Left hindlimb (tissue), 1 donor: ENCODE measurements at regions not wholly inside any gene's neighbourhood (a gene's known extent, or its start where the extent isn't known, plus 50 kb on each side); places are given as distances from the start of the nearest gene placed in this dataset.

ENCODE experiments used
- DNase-seq: peaks from one replicate; pipeline ENCODE4 v3.0.0-alpha.2; 2018

DNA sequence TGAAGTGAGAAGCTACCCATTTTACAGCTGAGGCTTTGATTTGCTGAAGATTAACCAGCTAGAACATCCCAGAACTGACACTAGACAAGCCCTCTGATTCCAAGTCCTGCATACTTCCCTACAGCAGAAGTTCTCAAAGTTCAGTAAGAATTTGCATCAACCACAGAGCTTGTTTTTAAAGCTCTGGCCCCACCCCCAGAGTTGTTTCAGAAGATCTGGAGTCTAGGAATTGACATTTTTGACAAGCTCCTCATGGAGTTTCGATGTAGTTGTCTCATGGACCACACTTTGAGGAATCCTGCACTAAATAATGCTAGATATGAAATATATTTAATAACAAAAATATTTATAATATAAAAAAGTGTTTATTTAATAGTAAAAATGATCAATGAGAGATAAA, 120.3 kb upstream of the ADAMTS18 start:
- DNase-seq = no peak

DNA sequence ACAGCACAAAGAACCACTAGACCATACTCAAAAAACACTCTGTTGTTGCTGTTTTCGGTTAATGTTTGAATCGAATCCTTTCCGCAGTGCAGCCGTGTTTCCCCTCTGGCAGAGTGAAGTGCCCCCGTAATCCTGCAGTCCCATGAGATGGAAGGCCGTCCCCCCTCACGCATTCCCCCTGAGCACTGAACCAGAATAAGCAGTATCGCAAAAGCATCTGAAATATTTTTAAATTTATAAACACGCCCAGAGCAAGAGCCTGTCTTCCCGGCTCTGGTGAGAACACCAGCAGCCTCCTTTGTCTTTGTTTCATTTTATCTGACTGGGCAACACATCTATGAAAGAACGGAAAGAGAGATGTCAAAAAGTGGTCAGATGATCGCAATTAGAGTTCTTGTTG, 121.0 kb upstream of the ADAMTS18 start:
- no peak for DNase-seq

- DNase-seq = no peak
Measured at GRCh38 chr16:77556201-77556873, 121.5 kb upstream of the ADAMTS18 start.

GRCh38 chr16:77557385-77557784, 122.6 kb upstream of the ADAMTS18 start:
- no peak for DNase-seq

DNA sequence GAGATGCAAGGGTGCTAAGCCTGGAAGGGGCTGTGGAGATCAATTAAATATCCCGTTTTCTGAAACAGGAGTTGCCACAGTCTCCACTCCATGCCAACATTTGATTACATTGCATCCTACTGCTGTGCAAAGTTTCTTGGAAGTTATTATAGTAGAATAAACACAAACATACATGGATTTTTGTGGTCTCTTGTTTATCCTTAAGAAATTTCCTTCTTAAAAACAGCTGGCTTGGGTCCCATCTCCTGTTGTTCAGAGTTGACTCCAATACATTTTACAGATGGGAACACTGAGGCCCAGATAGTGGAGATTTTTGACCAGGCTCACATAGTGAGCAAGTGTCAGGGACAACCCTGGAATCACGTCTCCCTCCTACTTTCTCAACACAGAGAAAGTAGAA, 124.0 kb upstream of the ADAMTS18 start:
- no peak for DNase-seq

- no peak for DNase-seq
Measured at GRCh38 chr16:77562497-77562896, 127.7 kb upstream of the ADAMTS18 start.

- no peak for DNase-seq
Measured at GRCh38 chr16:77564791-77565390, 130.1 kb upstream of the ADAMTS18 start.

GRCh38 chr16:77569406-77569805, 134.6 kb upstream of the ADAMTS18 start:
- DNase-seq = no peak

DNA sequence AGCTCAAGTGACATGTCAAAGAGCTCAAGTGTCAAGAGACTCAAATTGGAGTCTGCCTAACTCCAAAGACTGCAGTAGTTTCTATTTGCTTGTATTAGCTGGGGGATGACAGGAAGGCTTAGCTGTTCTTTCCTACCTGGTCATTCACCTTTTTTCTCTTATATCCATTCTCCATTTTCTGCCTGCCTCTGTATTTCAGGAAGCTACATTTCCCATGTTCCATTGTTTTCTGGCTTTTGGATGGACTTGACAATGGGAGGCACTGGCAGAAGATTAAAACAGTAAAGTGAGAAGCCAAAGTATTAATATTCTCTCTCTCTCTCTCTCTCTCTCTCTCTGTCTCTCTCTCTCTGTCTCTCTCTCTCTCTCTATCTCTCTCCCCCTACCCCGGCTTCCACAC, 135.7 kb upstream of the ADAMTS18 start:
- no peak for DNase-seq

DNA sequence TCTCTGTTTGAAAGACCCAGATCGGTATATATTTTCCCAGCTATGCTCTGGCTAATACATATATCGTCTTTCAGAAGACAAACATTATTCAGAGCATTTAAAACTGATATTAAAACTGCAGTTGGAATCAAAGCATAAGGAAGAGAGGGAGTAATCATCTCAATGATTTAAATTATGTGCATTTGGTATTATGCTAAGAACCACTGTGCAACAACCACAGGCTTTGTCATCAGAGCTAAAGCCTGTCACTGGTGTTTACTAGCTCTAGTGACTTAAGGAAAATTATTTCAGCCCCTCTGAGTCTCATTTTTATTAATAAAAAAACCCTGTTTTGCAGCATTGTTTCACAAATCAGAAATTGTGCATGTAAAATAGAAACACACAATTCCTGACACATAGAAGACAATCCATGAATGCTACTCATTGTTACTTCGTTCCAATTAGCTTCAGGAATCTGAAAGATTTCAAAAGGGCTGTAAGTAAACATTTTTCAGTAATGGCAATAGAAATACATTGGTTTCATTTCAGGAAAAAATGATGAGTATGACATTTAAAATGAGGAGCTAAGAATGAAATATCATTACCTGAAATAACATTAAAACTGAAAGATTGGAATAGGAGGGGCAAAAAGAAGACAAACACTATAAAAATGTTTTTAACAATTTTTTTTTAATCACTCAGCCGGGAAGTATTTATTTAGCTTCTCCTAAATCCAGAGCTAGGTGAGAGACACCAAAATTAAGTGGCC, 136.5 kb upstream of the ADAMTS18 start:
- DNase-seq = no peak

DNA sequence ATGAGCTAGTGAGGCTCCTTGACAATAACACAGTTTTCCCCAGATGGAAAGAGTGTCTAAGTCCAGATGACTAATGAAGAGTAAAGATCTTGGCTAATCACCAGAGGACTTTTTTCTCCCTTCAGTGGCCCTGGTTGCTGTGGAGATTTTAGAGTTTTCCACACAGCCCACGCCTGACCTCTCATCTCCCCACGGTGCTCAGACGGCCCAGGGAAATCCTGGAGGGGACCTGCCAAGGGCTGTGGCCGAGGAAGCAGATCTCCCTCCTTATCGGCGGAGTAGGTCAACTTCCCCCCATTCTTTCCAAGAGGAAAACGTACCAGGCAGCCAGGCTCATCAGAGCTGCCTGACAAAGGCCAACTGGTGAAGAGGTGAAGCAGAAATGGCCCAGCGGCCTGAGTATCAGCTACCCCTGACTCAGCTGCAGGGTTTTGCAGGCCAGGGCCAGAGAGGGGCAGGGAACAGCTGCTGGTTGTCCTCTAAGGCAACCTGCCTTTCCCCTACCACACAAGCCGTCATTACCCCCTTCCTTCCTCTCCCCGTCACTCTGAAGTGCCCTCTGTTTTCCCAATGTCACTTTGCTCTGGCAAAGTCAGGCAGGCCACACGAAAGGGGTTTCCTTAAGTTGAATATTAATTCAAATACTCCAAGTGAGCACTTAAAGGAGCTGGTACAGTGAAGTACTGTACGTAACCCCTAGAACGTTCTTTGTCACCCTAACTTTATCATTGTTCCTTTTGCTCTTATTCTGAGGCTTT, 140.2 kb upstream of the ADAMTS18 start:
- DNase-seq = no peak

GRCh38 chr16:77579351-77579891, 142.9 kb upstream of the NUDT7 start:
- DNase-seq = no peak

GRCh38 chr16:77581706-77582105, 140.6 kb upstream of the NUDT7 start:
- no peak for DNase-seq

DNA sequence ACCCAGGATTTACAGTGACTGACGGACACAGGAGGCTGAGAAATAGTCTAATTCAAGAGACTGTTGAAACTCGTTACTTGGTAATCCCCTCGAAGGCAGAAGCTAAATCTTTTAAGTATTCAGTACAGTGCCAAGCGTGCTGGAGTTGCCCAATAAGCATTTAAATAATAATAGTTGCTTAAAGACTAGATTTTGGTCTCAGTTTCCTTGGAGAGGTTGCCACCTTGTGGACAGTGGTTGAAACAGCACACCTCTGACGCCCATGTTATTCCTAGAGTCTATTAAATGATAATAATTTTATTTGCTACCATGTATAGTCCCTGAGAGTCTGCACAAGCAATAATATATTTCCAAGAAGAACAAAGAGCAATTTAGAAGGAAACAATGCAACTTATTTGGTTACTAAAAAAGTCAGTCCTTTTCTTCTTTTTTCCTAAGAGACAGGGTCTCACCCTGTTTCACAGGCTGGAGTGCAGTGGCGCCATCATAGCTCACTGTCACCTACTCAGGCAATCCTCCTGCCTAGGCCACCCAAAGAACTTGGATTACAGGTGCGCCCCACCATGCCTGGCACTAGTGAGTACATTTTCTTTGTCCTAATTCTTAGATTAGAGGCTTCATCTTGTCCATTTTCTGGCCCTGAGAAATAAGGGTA, 138.0 kb upstream of the NUDT7 start:
- no peak for DNase-seq

GRCh38 chr16:77585379-77586251, 136.7 kb upstream of the NUDT7 start:
- DNase-seq = no peak

GRCh38 chr16:77588389-77588788, 133.9 kb upstream of the NUDT7 start:
- no peak for DNase-seq

- no peak for DNase-seq
Measured at GRCh38 chr16:77589071-77589765, 133.1 kb upstream of the NUDT7 start.

DNA sequence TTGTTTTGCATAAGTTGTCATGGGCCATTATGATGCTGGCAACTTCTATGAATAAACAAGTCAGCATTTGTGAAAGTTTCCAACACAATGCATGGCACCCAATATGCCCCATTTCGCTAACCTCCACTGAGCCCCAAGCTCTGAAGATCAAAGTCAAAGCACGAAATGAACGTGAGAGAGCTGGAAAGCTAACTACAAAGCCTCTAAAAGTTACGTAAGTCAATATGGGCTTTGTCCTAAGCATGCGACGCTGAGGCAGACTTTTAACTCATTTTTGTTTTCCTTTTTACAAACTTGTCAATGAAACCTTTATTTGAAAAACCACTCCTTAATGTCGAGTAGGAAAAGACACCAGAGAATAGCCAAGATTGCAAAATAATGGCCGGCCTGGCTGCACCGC, 131.6 kb upstream of the NUDT7 start:
- no peak for DNase-seq

DNA sequence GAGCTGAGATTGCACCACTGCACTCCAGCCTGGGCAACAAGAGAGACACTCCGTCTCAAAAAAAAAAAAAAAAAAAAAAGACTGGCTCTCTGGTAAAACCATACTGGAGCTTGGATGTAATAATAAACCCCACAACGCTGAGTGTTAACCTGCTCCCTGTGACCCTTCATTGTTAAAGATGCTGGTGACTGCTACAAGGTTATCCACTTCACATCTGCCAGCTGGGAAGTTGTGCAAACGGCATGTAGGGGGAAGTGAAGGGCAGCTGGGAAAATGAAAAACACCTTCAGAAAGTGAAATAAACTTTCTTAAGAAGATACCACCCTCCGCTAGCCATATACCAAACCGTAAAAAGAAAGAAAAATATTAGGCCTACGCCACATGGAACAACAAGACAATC, 131.0 kb upstream of the NUDT7 start:
- no peak for DNase-seq

DNA sequence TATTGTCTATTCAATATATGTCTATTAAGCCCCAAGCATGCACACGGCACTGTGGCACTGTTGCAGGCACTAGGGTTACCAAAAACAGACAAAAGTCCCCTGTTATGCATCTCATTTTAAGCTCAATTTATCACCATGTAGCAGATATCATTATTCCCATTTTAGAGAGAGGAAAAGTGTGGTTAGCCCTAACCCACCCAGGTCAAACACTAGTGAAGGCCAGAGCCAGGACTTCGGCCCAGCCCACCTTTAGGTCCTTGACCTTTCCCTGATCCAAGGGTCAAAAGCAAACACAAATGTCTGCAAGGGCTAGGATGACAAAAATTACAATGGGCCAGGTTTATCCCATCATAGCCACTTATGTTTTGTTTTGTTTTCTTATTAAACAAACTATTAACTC, 130.3 kb upstream of the NUDT7 start:
- DNase-seq = no peak

DNA sequence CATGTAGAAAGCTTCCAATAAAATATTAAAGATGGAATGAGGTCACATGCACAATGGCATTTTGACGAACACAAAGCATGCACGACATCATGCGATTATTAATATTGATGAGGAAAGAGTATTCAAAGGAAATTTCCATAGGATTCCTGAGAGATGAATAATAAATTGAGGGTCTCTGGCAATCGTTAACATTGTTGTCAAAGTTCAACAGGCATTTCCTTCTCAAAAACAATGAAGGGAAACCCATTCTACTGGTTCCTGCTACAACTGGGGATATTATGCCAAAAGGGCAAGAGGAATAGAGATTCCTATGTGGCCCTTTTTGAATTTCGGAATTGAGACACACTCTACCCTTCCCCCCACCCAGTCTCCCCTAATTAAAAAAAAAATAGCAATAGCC, 128.3 kb upstream of the NUDT7 start:
- DNase-seq = no peak
